A172 (cell line): ENCODE measurements at regions not wholly inside any gene's neighbourhood (a gene's known extent, or its start where the extent isn't known, plus 50 kb on each side); places are given as distances from the start of the nearest gene placed in this dataset.

ENCODE experiments used
- DNase-seq: peaks from one replicate; pipeline ENCODE4 v3.0.0-alpha.2; 2015; ENCODE audit warnings: low spot score

- no peak for DNase-seq
These were observed 53.8 kb upstream of the FBN2 start for GRCh38 chr5:128591598-128592455.

- DNase-seq, result no peak
These were observed 58.0 kb upstream of the FBN2 start for GRCh38 chr5:128596071-128596470.

GRCh38 chr5:128597156-128597555 lies 59.1 kb upstream of the FBN2 start:
- no peak for DNase-seq

GRCh38 chr5:128613128-128613527 lies 75.1 kb upstream of the FBN2 start:
- DNase-seq, result no peak

- DNase-seq, result no peak
These were observed 75.7 kb upstream of the FBN2 start for GRCh38 chr5:128613766-128614165.

GRCh38 chr5:128615578-128615977 lies 77.5 kb upstream of the FBN2 start:
- DNase-seq, result no peak

GRCh38 chr5:128626536-128627090 lies 88.6 kb upstream of the FBN2 start:
- no peak for DNase-seq

GRCh38 chr5:128627939-128628338 lies 89.9 kb upstream of the FBN2 start:
- no peak for DNase-seq

GRCh38 chr5:128629157-128629556 lies 91.1 kb upstream of the FBN2 start:
- DNase-seq, result peak; percentile 25

- no peak for DNase-seq
These were observed 92.1 kb upstream of the FBN2 start for GRCh38 chr5:128630121-128630520.

GRCh38 chr5:128631771-128632170 lies 93.7 kb upstream of the FBN2 start:
- no peak for DNase-seq

- DNase-seq, result peak; percentile 81
These were observed 94.2 kb upstream of the FBN2 start for GRCh38 chr5:128632264-128632663.

GRCh38 chr5:128633901-128634300 lies 95.9 kb upstream of the FBN2 start:
- no peak for DNase-seq

GRCh38 chr5:128635379-128635778 lies 97.3 kb upstream of the FBN2 start:
- DNase-seq, result no peak

GRCh38 chr5:128636361-128636760 lies 98.3 kb upstream of the FBN2 start:
- no peak for DNase-seq

- DNase-seq, result peak; percentile 60
These were observed 99.0 kb upstream of the FBN2 start for GRCh38 chr5:128637031-128637430.

GRCh38 chr5:128641861-128642260 lies 103.8 kb upstream of the FBN2 start:
- no peak for DNase-seq

GRCh38 chr5:128644863-128645262 lies 106.8 kb upstream of the FBN2 start:
- DNase-seq, result peak; percentile 19

- no peak for DNase-seq
These were observed 107.5 kb upstream of the FBN2 start for GRCh38 chr5:128645581-128645980.

- DNase-seq, result no peak
These were observed 108.1 kb upstream of the FBN2 start for GRCh38 chr5:128646176-128646575.

- DNase-seq, result no peak
These were observed 111.1 kb upstream of the FBN2 start for GRCh38 chr5:128649192-128649591.

- DNase-seq, result no peak
These were observed 125.0 kb upstream of the FBN2 start for GRCh38 chr5:128662997-128663396.

- DNase-seq, result no peak
These were observed 127.8 kb upstream of the FBN2 start for GRCh38 chr5:128665747-128666355.
